MCF 10A (cell line): ENCODE measurements at regions not wholly inside any gene's neighbourhood (a gene's known extent, or its start where the extent isn't known, plus 50 kb on each side); places are given as distances from the start of the nearest gene placed in this dataset.

Experiments
- BruUV-seq: library from RNA; stranded (reverse); fragments of 400-500 nt; replicated peaks from 2 replicates; lab custom pipeline; 2021; lab: Mats Ljungman, UMichigan
- CTCF ChIA-PET: fragments of 300-600 bp; sonication (Branson Sonifier 250); formaldehyde crosslinking; extraction: SDS; loops from one replicate; lab custom pipeline; 2021; ENCODE audit warnings: antibody characterized with exemption, inconsistent platforms; lab: Yijun Ruan, JAX
- POLR2A ChIA-PET: fragments of 300-600, 350-650 bp; sonication (Branson Sonifier 250); formaldehyde crosslinking; extraction: SDS; loops from one replicate; lab custom pipeline; 2020; ENCODE audit warnings: antibody characterized with exemption, inconsistent platforms; lab: Yijun Ruan, JAX
- DNase-seq: peaks from one replicate; pipeline ENCODE4 v3.0.0-alpha.2; 2018; ENCODE audit not compliant: unreplicated experiment
- H3K27ac Mint-ChIP-seq: one replicate; pipeline ENCODE4 v1.8.0; 2022; ENCODE audit warnings: mild to moderate bottlenecking, low read depth, mixed read lengths; ENCODE audit not compliant: unreplicated experiment
- H3K27me3 Mint-ChIP-seq: one replicate; pipeline ENCODE4 v1.8.0; 2022; ENCODE audit warnings: mixed read lengths; ENCODE audit not compliant: insufficient read depth, unreplicated experiment
- H3K36me3 Mint-ChIP-seq: one replicate; pipeline ENCODE4 v1.8.0; 2022; ENCODE audit warnings: mild to moderate bottlenecking, moderate library complexity, mixed read lengths; ENCODE audit not compliant: insufficient read depth, unreplicated experiment
- H3K4me1 Mint-ChIP-seq: one replicate; pipeline ENCODE4 v1.8.0; 2022; ENCODE audit warnings: mixed read lengths; ENCODE audit not compliant: insufficient read depth, unreplicated experiment
- H3K4me3 Mint-ChIP-seq: one replicate; pipeline ENCODE4 v1.8.0; 2022; ENCODE audit warnings: mild to moderate bottlenecking, moderate library complexity, mixed read lengths; ENCODE audit not compliant: unreplicated experiment
- H3K9me3 Mint-ChIP-seq: one replicate; pipeline ENCODE4 v1.8.0; 2022; ENCODE audit warnings: mixed read lengths; ENCODE audit not compliant: unreplicated experiment
- intact Hi-C: fragments of 100-400 bp; cut with micrococcal nuclease; formaldehyde crosslinking; loops from 2 replicates; pipeline ENCODE4 v1.14.1; 2022
- TF ChIP-seq, protein P1 (sequence below): fragments of 200-600 bp; IDR thresholded peaks from one replicate; pipeline ENCODE4 v1.8.0; 2022; ENCODE audit warnings: antibody characterized with exemption, mild to moderate bottlenecking; ENCODE audit not compliant: unreplicated experiment

DNA sequence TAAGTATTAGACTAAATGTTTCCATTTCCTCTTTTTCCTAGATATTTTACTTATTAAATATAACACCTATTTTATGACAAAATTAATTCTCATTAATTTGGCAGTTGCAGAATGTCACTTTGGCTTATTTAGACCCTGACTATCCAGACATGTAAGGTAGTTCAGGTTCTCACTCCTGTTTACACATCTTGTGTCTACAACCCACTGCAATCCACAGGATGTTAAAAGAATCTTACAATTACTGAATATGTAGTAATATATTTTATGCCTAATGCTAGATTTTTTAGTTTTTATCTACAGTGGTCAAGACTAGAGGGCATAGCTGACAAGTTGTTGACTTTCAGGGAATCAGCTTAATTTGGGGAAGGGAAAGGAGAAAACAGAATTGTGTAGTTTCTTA is 346.7 kb downstream of the USP25 start:
- no peak for DNase-seq
- H3K27me3 Mint-ChIP-seq, result peaks cover 24% of the 10 kb centered on the region
- no peak overlapping the region for H3K4me3 Mint-ChIP-seq
- H3K4me1 Mint-ChIP-seq, result peaks cover 7% of the 10 kb centered on the region
- no peaks in the 10 kb centered on the region for H3K9me3 Mint-ChIP-seq
- no TSS peak for BruUV-seq
- ChIA-PET CTCF (interaction anchor here (0.6 kb wide), 1 partner anchor 235 kb away, joined by 3 read pairs; no protein-coding TSS in a partner anchor), POLR2A (no interaction called here)
- no peak overlapping the region for H3K27ac Mint-ChIP-seq
- intact Hi-C loops, result loop anchor here (10.0 kb wide), 1 partner anchor 968 kb away; no protein-coding TSS in a partner anchor
- H3K36me3 Mint-ChIP-seq, result no peaks in the 10 kb centered on the region
- TF ChIP-seq, protein P1, sequence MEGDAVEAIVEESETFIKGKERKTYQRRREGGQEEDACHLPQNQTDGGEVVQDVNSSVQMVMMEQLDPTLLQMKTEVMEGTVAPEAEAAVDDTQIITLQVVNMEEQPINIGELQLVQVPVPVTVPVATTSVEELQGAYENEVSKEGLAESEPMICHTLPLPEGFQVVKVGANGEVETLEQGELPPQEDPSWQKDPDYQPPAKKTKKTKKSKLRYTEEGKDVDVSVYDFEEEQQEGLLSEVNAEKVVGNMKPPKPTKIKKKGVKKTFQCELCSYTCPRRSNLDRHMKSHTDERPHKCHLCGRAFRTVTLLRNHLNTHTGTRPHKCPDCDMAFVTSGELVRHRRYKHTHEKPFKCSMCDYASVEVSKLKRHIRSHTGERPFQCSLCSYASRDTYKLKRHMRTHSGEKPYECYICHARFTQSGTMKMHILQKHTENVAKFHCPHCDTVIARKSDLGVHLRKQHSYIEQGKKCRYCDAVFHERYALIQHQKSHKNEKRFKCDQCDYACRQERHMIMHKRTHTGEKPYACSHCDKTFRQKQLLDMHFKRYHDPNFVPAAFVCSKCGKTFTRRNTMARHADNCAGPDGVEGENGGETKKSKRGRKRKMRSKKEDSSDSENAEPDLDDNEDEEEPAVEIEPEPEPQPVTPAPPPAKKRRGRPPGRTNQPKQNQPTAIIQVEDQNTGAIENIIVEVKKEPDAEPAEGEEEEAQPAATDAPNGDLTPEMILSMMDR, result no peak

DNA sequence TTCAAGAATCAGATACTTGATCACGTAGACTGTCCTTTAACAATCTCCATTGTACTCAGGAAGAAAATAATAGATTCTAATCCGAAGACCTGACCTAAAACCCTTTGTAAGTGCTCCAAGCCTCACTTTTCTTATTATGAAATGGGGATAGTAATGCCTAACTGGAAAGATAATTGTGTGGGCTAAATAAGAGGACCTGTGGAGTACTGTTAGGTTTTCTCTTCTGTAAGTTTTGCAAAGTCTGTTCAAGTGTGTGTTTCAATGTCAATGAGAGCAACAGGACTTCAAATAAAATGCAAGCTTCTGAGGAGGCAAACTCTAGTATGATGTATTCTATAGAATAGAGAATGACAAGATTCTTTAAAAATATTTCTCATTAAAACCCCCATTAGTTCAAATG is 348.6 kb downstream of the USP25 start:
- no peak overlapping the region for H3K4me3 Mint-ChIP-seq
- H3K9me3 Mint-ChIP-seq, result no peaks in the 10 kb centered on the region
- DNase-seq, result no peak
- intact Hi-C loops, result loop anchor here (10.0 kb wide), 1 partner anchor 966 kb away; no protein-coding TSS in a partner anchor
- H3K27ac Mint-ChIP-seq, result no peak overlapping the region
- POLR2A ChIA-PET, result no interaction called here
- CTCF ChIA-PET, result no interaction called here
- TF ChIP-seq, protein P1, result no peak
- no peaks in the 10 kb centered on the region for H3K36me3 Mint-ChIP-seq
- peaks cover 7% of the 10 kb centered on the region for H3K4me1 Mint-ChIP-seq
- peaks cover 18% of the 10 kb centered on the region for H3K27me3 Mint-ChIP-seq
- BruUV-seq, result no TSS peak

DNA sequence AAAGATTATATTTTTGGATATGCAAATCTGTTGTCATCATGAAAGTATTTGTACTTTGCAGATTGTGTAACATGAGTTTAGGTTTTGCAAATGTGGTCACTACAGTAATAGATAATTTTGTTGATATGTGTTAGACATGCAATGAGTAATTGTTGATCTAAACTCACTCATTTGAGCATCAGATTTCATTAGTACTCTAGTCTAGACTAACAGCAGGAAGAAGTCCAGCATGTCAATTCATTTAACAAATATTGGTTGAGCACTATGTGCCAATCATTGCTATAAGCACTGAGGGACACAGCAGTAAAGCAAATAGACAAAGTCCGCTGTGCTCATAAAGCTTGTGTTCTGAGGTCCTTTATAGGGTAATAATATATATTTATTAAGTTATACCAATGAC is 350.0 kb downstream of the USP25 start:
- no peaks in the 10 kb centered on the region for H3K9me3 Mint-ChIP-seq
- peaks cover 11% of the 10 kb centered on the region for H3K27me3 Mint-ChIP-seq
- POLR2A ChIA-PET, result no interaction called here
- TF ChIP-seq, protein P1, result no peak
- CTCF ChIA-PET, result interaction anchor here (0.7 to 1.3 kb wide), 3 partner anchors 197 to 286 kb away, joined by 3 to 6 read pairs (median 3); no protein-coding TSS in a partner anchor
- H3K36me3 Mint-ChIP-seq, result no peaks in the 10 kb centered on the region
- H3K27ac Mint-ChIP-seq, result no peak overlapping the region
- peak; percentile 20 for DNase-seq
- no peak overlapping the region for H3K4me3 Mint-ChIP-seq
- H3K4me1 Mint-ChIP-seq, result peaks cover 7% of the 10 kb centered on the region
- BruUV-seq, result no TSS peak
- intact Hi-C loops, result loop anchor here (10.0 kb wide), 4 partner anchors 115 to 1185 kb away; no protein-coding TSS in a partner anchor

- ChIA-PET CTCF (interaction anchor here (0.6 to 3.3 kb wide), 20 partner anchors 9 to 532 kb away, joined by 3 to 48 read pairs (median 4); no protein-coding TSS in a partner anchor), POLR2A (interaction anchor here (0.6 to 1.9 kb wide), 4 partner anchors 43 to 250 kb away, joined by 3 to 8 read pairs (median 6); no protein-coding TSS in a partner anchor)
- no peak for DNase-seq
- TF ChIP-seq, protein P1, result no peak
- Mint-ChIP-seq H3K4me3 (no peak overlapping the region), H3K9me3 (no peaks in the 10 kb centered on the region), H3K27ac (no peak overlapping the region), H3K4me1 (peaks cover 7% of the 10 kb centered on the region), H3K27me3 (peaks cover 11% of the 10 kb centered on the region), H3K36me3 (no peaks in the 10 kb centered on the region)
- intact Hi-C loops, result loop anchor here (10.0 kb wide), 3 partner anchors 113 to 1183 kb away; no protein-coding TSS in a partner anchor
- BruUV-seq, result no TSS peak
Observed at GRCh38 chr21:16081304-16081703, 351.5 kb downstream of the USP25 start.
